Activated T-cell treated with anti-CD3 and anti-CD28 coated beads, Interleukin-2, amount 50 U/mL, for 1 hour (primary cell): ENCODE measurements at regions not wholly inside any gene's neighbourhood (a gene's known extent, or its start where the extent isn't known, plus 50 kb on each side); places are given as distances from the start of the nearest gene placed in this dataset.

Experiments
- DNase-seq: peaks from one replicate; pipeline ENCODE4 v3.0.0-alpha.2; 2020

- DNase-seq, result no peak
Observed at GRCh38 chr14:104292084-104292970, 153.9 kb downstream of the KIF26A start.

GRCh38 chr14:104293231-104293841 is 154.9 kb downstream of the KIF26A start:
- no peak for DNase-seq

DNA sequence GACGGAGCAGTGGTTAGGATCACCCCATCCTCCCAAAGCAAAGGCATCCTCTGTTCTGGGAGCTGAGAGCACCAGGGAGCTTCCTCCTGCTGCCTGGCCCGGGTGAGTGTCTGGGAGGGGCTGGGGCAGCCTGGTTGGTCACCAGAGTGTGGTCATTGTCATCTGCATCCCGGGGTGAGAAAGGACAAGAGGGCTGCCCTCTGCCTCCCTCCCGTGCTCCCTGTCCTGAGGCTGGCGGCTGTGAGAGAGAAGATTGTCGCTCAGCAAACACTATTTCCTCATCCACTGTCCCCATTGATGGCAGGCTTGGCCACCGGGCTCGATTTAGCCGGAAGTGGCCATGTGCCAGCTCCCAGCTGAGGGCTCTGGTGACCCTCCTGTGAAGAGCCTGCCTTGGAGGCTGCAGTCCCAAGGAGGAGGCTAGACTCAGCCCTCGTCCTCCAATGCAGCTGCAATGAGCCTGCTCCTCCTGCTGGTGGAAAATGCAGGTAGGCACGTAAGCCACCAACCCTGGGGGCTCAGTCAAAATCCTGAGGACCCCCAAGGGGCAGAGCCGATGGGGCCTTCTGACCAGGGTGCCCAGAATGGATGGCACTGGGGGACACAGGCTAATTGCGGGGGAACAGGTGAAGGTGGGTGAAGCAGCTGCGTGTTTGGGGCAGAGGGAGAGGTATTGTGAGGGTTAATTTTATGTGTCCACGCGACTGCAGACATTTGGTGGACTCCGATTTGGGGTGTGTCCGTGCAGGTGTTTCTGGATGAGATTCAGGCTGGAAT is 155.7 kb downstream of the KIF26A start:
- no peak for DNase-seq

DNA sequence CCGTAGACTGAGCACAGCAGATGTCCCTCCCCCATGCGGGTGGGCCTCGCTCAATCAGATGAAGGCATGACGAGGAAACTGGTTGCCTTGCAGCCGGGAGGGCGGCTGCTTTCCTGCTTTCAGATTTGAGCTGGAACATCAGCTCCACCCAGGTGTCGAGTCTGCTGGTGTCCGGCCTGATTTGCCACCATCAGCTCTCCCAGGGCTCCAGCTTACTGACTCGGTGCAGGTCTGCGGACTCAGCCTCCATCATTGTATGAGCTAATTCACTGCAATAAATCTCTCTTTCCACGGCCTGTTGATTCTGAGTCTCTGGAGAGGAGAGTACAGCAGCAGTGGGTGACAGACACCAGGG is 156.2 kb downstream of the KIF26A start:
- DNase-seq, result no peak

DNA sequence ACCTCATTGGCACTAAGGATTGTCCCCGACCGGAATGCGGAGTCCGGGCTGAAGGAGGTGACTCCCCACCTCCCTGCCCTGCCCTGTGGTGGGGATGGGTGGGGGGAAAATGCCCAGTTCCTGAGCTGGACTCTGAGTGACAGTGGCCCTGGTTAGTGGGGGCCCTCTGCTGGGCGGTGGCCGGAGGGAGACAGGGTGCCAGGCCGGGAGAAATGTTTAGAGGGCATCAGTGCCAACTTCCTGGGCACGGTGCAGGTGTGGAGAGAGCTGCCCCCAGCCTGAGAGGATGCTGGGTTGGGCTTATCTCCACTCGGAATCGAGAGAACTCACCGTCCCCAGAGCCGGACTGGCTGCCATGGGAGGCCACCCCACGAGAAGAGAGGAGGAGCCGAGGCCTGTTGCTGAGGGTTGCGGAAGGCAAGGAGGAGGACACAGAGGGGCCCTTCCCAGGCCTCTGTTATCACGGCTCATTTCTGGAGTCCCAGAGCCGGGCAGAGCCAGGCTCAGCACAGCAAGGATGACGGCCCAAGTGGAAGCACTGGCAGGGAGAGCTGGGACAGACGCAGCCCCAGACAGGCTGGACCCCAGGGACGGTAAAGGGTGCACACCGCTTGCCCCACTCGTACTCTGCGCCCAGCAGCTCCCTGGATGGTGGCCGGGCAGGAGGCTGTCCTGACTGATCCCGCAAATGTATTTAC is 156.7 kb downstream of the KIF26A start:
- DNase-seq, result no peak

- no peak for DNase-seq
Observed at GRCh38 chr14:104295681-104296387, 157.4 kb downstream of the KIF26A start.

GRCh38 chr14:104296388-104297312 is 158.3 kb downstream of the KIF26A start:
- DNase-seq, result no peak

GRCh38 chr14:104297313-104297704 is 158.9 kb downstream of the KIF26A start:
- no peak for DNase-seq

DNA sequence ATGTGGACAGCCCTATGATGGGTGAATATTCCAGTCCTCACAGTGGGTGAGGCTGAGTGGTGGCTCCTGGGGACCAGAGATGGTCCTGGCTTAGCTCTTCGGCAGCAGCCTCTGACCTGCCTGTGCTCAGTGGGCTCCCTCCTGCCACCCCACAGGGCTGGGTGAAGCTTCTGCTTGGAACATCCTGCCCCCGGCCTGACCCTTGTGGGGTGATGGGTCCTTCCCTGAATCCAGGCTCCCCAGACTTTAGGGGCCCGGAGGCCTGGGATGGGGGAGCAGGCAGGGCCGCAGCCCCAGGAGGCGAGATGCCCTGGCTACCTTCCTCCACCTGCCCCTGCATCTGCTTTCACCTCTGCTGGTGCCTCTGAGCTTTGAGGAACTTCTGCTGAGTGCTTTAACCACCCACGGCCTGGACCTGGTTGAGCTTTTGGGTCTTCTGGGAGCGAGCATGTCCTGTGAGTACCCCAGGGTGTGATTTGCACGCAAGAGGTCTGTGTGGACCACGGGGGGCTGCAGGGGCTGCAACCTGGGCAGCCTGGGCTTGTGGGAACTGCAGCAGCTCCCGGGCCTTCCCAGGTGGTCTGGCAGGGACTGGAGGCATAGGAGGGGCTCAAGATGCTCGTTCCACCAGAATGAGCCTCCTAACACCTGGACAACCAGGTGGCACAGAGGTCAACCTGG is 159.5 kb downstream of the KIF26A start:
- DNase-seq, result no peak

DNA sequence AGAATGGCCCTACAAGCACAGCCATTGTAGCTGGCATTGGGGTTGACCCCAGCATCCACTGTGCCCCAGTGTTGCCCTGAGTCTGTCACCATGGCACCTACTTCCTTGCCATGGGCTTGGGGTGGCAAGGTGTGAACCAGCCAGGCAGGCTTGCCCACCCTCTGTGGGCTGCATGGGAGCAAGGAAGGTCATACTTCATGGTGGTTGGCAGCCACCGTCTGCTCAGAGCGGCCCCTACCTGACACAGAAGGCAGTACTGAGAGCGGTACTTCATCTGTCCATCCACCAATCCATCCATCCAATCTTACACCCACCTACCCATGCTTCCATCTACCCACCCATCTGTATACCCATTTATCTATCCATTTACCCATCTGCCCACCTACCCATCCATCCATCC is 160.1 kb downstream of the KIF26A start:
- DNase-seq, result no peak

DNA sequence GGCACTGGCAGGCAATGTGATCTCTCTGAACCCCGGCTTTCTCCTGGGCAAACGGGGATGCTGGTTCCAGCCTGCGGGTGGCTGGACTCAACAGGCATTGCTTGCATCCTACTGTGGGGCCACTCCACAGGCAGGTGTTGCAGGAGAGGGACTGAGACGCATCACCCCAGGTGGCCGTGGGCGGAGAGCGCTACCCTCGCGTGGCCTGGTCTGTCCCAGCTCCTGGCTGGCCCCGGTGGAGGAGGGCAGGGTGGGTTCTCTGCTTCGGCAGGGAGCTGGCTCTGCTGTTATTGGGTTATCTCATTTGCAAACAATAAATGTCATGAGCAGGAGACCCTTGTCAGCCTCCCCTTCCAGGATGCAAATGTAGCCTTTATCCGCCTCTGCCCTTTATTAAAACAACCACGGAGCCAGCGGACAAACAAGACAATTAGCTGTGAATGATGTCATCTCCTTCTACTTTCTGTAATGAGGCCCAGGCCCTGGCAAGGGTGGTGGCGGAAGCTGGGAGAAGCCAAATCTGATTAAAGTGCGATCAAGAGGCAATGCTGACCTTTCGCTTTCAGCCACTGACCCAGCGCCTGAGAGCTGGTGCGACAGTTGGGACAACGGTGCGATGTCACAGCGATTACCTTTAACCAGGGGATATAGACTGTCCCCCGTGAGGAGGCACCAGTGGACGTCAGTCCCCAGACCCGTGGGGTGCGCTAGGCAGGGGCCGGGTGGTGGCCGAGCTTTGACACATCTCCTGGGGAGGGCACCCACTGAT is 161.8 kb downstream of the KIF26A start:
- DNase-seq, result no peak

DNA sequence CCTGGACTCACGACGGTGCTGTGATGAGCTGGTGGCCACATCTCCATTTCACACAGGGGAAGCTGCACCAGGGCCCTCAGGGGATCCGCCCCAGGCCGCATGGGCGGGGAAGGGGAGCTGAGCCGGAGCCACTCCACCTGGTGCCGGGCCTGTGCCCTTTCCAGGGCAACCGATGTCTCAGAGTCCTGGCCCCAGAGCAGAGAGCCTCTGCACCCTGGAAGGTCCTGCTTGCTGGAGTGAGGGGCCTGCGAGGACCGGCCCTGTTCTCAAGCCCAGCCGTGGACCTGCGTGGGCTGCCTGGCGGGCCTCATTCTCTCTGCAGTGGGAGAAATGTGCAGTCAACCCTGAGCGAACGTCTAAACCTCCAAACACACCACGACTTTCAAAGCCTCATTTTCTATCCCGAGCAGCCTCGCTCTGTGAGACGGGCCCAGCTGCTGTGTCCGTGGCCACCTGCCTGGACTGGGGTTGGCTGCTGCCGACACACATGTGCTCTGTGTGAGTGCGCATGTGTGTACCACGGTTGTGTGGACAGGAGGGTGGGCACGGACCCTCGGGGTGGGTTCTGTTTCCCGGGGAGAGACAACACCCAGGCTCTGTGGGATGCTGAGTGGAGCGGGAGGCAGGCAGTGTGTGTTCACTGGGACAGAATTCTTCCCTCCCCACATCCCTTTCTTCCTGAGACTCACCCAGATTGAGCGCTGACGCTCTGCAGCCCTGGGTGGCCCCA is 163.5 kb downstream of the KIF26A start:
- DNase-seq, result no peak

DNA sequence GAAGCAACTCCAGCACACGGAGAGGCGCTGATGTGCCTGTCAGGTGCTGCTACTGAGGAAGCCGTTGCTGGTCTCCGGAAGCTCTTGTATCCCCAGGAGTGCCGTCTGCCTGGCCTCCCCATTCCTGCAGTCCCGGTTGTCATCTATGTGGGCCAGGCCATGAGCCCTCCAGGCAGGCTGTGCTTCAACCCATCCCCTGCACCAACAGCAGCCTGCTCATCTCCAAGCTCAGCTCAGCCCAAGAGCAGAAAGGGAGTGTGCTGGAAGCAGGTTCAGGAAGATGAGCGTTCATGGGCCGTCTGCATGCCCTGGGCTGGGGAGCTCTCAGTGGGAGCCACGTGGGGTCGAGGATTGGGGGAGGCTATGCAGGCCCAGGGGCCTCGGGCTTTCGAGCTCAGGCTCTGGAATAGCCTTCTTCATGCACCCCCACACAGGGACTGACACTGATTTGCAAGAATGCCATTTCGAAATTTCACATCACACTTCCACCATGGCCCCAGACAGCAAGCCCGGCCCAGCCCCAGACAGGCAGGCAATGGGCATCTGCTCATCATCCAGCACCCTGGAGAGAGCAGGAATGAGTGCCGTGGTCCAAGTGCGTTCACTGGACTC is 164.5 kb downstream of the KIF26A start:
- no peak for DNase-seq

DNA sequence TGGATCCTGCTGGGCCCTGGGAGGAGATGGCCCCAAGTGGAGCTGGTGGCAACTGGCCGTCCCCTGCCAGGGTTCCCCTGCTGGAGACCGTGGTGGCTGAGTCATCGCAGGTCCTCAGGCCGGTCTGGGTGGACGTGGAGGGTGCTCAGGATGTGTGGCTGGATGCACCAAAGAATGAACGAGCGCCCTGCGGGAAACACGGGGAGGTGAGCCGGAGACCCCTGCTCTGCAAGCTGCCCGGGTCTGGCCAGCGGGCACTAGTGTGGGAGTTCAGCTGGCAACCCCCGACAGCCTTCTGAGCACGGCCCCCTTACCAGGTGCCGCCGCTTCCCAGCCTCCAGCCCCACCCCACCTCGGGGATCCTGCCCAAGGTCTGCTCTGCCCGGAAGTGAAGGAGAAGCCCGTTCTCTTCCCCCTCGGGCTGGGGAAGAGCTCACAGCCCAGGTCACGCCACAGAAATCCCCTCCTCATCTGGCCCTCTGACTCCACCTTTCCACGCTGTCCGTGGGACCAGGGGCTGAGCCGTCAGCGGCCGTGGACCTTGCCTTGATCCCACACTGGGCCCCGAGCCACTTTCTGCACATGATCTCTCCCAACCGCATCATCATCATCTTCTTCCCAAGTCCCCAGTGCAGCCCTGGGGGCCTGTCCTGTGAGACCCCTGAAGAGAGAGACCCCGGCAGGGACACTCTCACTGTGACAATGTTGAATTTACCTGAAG is 165.5 kb downstream of the KIF26A start:
- DNase-seq, result no peak

DNA sequence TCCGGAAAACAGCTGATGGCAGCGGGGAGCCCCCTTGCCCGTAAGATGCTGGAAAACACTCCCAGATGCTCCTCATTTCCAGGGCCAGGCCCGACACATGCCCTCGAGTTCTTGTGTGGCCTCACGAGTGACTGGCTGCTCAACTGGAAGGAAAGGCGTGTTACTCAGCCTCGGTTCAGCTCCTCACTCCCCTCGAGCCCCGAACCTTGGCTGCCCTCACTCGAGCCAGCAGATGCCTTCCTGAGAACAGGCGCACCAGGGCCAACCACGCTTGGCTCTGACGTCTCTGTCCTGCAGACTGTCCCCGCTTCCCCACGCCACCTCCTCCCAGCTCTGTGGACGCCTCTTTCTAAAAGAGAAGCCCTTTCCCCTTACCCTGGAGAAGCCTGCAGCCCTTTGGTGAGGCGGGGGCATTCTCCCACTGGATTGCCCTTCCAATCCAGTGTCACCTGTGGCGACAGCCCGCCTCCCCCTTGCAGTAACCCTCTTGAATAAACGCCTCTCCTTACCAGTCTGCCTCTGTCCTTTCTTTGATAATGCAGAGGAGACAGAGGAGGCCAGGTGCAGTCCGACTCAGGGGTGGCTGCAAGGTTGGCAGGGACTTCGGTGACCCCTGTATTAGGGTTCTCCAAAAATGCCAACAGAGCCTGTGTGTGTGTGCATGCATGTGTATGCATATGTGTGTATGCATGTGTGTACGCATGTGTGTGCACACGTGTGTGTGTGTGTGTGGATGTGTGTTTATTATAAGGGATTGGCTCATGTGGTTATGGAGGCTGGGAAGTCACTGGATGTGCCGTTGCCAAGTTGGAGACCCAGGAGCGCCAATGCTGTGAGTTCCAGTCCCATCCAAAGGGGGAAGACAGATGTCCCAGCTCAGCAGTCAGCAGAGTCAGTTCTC is 166.3 kb downstream of the KIF26A start:
- DNase-seq, result no peak

- no peak for DNase-seq
Observed at GRCh38 chr14:104305511-104306449, 167.4 kb downstream of the KIF26A start.
